ENCODE measurements at regions not wholly inside any gene's neighbourhood (a gene's known extent, or its start where the extent isn't known, plus 50 kb on each side); places are given as distances from the start of the nearest gene placed in this dataset.

DNA sequence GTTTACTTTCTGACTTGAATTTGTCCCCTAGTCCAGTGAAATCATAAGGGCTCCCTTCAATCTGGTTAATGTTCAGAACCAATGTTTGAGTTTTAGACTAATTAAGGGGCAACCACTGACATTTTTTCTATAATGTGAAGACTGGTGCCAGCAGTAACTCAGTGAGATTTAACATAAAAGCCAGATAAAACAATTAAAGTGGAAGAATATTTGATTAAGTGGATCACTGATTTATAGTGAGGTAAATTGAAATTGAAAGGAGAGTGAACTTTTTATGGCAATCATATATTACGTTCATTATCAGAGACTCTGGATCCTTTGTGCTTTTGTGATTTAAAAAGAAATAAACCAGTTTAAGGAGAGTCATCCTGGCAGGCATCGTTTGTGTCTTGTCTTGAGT lies 246.8 kb downstream of the GATA3 start:
- DNase-seq (ENCODE audit: low read depth in 1 of 2, low spot score in 1 of 2) (no peak), FAIRE-seq (no peak), ATAC-seq (no peak)
- no peak overlapping the region for H3K27ac ChIP-seq
- no peak overlapping the region for H3K4me3 ChIP-seq
- TF ChIP-seq NFE2L2 (conservative IDR thresholded peaks at IDR 0.05; ENCODE audit: low read length): no peak
- TF ChIP-seq, protein P1, sequence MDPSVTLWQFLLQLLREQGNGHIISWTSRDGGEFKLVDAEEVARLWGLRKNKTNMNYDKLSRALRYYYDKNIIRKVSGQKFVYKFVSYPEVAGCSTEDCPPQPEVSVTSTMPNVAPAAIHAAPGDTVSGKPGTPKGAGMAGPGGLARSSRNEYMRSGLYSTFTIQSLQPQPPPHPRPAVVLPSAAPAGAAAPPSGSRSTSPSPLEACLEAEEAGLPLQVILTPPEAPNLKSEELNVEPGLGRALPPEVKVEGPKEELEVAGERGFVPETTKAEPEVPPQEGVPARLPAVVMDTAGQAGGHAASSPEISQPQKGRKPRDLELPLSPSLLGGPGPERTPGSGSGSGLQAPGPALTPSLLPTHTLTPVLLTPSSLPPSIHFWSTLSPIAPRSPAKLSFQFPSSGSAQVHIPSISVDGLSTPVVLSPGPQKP (IDR thresholded peaks at IDR 0.05; ENCODE audit: low read depth, low read length): no peak
- no peak for TF ChIP-seq ZC3H11A (IDR thresholded peaks at IDR 0.05)
- TF ChIP-seq HES2 (IDR thresholded peaks at IDR 0.05): no peak
- TF ChIP-seq, protein P2, sequence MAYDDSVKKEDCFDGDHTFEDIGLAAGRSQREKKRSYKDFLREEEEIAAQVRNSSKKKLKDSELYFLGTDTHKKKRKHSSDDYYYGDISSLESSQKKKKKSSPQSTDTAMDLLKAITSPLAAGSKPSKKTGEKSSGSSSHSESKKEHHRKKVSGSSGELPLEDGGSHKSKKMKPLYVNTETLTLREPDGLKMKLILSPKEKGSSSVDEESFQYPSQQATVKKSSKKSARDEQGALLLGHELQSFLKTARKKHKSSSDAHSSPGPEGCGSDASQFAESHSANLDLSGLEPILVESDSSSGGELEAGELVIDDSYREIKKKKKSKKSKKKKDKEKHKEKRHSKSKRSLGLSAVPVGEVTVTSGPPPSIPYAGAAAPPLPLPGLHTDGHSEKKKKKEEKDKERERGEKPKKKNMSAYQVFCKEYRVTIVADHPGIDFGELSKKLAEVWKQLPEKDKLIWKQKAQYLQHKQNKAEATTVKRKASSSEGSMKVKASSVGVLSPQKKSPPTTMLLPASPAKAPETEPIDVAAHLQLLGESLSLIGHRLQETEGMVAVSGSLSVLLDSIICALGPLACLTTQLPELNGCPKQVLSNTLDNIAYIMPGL (CRISPR knock-in tag; IDR thresholded peaks at IDR 0.05; ENCODE audit: borderline replicate concordance): no peak
- TF ChIP-seq ESRRA (IDR thresholded peaks at IDR 0.05; ENCODE audit: borderline replicate concordance, low read length): no peak
- TF ChIP-seq MAFK (IDR thresholded peaks at IDR 0.05; ENCODE audit: partially characterized antibody): no peak
- no peak for TF ChIP-seq BHLHE40 (IDR thresholded peaks at IDR 0.05; ENCODE audit: low read depth, low read length)
- no peak for TF ChIP-seq HOXB5 (CRISPR knock-in tag; IDR thresholded peaks at IDR 0.05)
- no peak for TF ChIP-seq KDM1A (IDR thresholded peaks at IDR 0.05; ENCODE audit: low read depth)
- TF ChIP-seq FOXS1 (CRISPR knock-in tag; IDR thresholded peaks at IDR 0.05): no peak
- TF ChIP-seq, protein P3, sequence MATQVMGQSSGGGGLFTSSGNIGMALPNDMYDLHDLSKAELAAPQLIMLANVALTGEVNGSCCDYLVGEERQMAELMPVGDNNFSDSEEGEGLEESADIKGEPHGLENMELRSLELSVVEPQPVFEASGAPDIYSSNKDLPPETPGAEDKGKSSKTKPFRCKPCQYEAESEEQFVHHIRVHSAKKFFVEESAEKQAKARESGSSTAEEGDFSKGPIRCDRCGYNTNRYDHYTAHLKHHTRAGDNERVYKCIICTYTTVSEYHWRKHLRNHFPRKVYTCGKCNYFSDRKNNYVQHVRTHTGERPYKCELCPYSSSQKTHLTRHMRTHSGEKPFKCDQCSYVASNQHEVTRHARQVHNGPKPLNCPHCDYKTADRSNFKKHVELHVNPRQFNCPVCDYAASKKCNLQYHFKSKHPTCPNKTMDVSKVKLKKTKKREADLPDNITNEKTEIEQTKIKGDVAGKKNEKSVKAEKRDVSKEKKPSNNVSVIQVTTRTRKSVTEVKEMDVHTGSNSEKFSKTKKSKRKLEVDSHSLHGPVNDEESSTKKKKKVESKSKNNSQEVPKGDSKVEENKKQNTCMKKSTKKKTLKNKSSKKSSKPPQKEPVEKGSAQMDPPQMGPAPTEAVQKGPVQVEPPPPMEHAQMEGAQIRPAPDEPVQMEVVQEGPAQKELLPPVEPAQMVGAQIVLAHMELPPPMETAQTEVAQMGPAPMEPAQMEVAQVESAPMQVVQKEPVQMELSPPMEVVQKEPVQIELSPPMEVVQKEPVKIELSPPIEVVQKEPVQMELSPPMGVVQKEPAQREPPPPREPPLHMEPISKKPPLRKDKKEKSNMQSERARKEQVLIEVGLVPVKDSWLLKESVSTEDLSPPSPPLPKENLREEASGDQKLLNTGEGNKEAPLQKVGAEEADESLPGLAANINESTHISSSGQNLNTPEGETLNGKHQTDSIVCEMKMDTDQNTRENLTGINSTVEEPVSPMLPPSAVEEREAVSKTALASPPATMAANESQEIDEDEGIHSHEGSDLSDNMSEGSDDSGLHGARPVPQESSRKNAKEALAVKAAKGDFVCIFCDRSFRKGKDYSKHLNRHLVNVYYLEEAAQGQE (IDR thresholded peaks at IDR 0.05): no peak
- no peak for TF ChIP-seq FOSB (CRISPR knock-in tag; IDR thresholded peaks at IDR 0.05)
- no peak for TF ChIP-seq KDM5A (IDR thresholded peaks at IDR 0.05)
- TF ChIP-seq EHF (CRISPR knock-in tag; IDR thresholded peaks at IDR 0.05): no peak
- no peak overlapping the region for H3K4me2 ChIP-seq
- 69% methylated on average over 2 of the region's 2 CpGs for WGBS (ENCODE audit: missing lambda C conversion rate)
- peaks cover under 1% of the 10 kb centered on the region; the same call in 2 of the 3 replicates for H3K4me1 ChIP-seq
- ChIA-PET CTCF (no interaction called here), POLR2A (no interaction called here)
- no peaks in the 10 kb centered on the region for H3K9me3 ChIP-seq

DNA sequence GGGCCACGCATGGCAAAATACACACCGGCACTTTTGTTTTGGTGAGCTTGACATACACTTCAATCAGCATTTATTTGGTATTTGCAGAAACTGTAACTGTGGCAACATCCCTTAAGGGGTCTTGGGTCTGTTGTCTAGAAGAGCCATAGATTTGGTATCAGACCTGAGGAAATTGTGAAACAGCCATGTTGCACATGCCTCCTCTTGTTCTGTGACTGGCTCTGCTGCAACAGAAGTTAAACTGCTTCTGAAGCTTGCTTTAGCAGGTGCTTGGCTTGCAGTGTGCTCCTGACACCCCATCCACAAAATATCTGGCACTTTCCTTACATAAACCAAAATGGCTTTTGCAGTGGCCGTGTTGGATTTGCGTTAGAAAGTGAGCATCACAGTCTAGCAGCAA lies 247.3 kb downstream of the GATA3 start:
- Histone ChIP-seq H3K4me1 (peaks cover 5% of the 10 kb centered on the region; the same call in 2 of the 3 replicates), H3K4me3 (no peak overlapping the region), H3K27ac (no peak overlapping the region), H3K4me2 (no peak overlapping the region), H3K9me3 (no peaks in the 10 kb centered on the region)
- ATAC-seq (no peak), DNase-seq (ENCODE audit: low read depth in 1 of 2, low spot score in 1 of 2) (no peak), FAIRE-seq (no peak)
- WGBS (ENCODE audit: missing lambda C conversion rate): 86% methylated on average over 4 of the region's 4 CpGs
- CTCF ChIA-PET: no interaction called here
- TF ChIP-seq CEBPB (IDR thresholded peaks at IDR 0.05) (no peak), RAD21 (conservative IDR thresholded peaks at IDR 0.05 in 1 of 2, IDR thresholded peaks at IDR 0.05 in 1 of 2) (no peak), RARB (CRISPR knock-in tag; IDR thresholded peaks at IDR 0.05) (no peak), FOSB (CRISPR knock-in tag; IDR thresholded peaks at IDR 0.05) (no peak), USF2 (IDR thresholded peaks at IDR 0.05) (no peak), JUN (IDR thresholded peaks at IDR 0.05) (no peak), RCOR1 (IDR thresholded peaks at IDR 0.05; ENCODE audit: low read depth, low read length) (no peak), HOXB13 (CRISPR knock-in tag; IDR thresholded peaks at IDR 0.05; ENCODE audit: low read depth) (no peak), HES2 (IDR thresholded peaks at IDR 0.05) (no peak)
- TF ChIP-seq, protein P4, sequence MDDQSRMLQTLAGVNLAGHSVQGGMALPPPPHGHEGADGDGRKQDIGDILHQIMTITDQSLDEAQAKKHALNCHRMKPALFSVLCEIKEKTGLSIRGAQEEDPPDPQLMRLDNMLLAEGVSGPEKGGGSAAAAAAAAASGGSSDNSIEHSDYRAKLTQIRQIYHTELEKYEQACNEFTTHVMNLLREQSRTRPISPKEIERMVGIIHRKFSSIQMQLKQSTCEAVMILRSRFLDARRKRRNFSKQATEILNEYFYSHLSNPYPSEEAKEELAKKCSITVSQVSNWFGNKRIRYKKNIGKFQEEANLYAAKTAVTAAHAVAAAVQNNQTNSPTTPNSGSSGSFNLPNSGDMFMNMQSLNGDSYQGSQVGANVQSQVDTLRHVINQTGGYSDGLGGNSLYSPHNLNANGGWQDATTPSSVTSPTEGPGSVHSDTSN (IDR thresholded peaks at IDR 0.05): no peak
- TF ChIP-seq, protein P5, sequence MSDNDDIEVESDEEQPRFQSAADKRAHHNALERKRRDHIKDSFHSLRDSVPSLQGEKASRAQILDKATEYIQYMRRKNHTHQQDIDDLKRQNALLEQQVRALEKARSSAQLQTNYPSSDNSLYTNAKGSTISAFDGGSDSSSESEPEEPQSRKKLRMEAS (IDR thresholded peaks at IDR 0.05): no peak
- POLR2A ChIA-PET: no interaction called here
